ENCODE measurements at regions not wholly inside any gene's neighbourhood (a gene's known extent, or its start where the extent isn't known, plus 50 kb on each side); places are given as distances from the start of the nearest gene placed in this dataset.

DNA sequence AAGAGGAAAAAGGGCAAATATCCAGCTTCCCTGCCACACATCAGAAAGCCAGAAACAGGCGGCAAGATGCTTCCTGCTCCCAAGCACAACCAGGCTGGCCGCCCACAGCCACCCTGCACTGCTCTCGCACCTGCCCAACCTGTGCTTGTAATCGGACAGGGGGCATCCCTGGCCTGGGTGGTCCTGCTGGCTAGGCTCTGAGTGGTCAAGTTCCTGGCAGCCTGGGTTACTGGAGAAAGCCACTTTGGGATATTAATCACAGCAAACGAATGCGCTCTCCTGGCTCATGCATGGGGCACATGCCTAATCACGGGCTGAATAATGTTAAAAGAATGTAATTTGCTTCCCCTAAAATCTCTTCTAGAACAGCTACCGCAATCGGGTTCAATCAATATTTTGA lies 442.4 kb downstream of the MCTP2 start (continued):
- TF ChIP-seq, protein P1, sequence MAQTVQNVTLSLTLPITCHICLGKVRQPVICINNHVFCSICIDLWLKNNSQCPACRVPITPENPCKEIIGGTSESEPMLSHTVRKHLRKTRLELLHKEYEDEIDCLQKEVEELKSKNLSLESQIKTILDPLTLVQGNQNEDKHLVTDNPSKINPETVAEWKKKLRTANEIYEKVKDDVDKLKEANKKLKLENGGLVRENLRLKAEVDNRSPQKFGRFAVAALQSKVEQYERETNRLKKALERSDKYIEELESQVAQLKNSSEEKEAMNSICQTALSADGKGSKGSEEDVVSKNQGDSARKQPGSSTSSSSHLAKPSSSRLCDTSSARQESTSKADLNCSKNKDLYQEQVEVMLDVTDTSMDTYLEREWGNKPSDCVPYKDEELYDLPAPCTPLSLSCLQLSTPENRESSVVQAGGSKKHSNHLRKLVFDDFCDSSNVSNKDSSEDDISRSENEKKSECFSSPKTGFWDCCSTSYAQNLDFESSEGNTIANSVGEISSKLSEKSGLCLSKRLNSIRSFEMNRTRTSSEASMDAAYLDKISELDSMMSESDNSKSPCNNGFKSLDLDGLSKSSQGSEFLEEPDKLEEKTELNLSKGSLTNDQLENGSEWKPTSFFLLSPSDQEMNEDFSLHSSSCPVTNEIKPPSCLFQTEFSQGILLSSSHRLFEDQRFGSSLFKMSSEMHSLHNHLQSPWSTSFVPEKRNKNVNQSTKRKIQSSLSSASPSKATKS (CRISPR knock-in tag; IDR thresholded peaks at IDR 0.05): no peak

DNA sequence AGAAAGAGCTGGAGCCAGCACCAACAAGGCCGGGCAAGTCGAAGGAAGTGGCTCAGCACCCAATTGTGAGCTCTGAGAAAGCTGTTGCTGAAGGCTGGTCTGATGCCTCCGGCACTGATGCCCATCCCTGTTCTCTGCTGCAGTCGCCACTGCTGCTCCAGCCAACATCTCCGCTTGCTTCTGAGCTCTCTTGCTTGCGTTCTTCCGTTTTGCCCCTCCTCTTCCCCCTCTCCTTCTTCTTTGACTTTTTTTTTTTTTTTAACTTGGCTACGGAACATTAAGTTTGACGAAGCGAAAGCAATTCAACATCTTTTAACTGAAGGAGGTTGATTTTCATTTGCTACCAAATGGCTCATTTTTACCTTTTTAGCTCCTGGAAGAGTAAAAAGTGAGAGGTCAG lies 442.9 kb downstream of the MCTP2 start:
- no peak for FAIRE-seq
- no peak for DNase-seq (ENCODE audit: low spot score)
- Histone ChIP-seq H3K36me3 (replicated peaks in 1 of 2; ENCODE audit: control insufficient read depth in 1 of 2, insufficient read depth in 2 of 2, low read length in 2 of 2) (no peaks in the 10 kb centered on the region), H3K79me2 (ENCODE audit: insufficient read depth, low read length) (no peaks in the 10 kb centered on the region), H4K20me1 (ENCODE audit: insufficient read depth, low read length) (no peaks in the 10 kb centered on the region), H3K9me3 (ENCODE audit: low read length) (no peaks in the 10 kb centered on the region), H3K9ac (ENCODE audit: insufficient read depth, low read depth, low read length) (no peak overlapping the region), H3K27me3 (ENCODE audit: control insufficient read depth in 1 of 2, insufficient read depth in 2 of 2, low read length in 2 of 2) (peaks cover 0 to 4% of the 10 kb centered on the region in 2 experiments; a peak in 1 of 5 replicates), H3K4me3 (replicated peaks in 1 of 3; ENCODE audit: insufficient read depth in 1 of 3, low read depth in 2 of 3, low read length in 3 of 3) (no peak overlapping the region), H3K27ac (ENCODE audit: extremely low read length, insufficient read depth, low read length) (no peak overlapping the region), H2AFZ (ENCODE audit: low read length) (no peak overlapping the region), H3K4me2 (ENCODE audit: low read depth, low read length) (no peak overlapping the region), H3K4me1 (ENCODE audit: insufficient read depth, low read length) (no peaks in the 10 kb centered on the region)
- intact Hi-C loops (cut with micrococcal nuclease; ENCODE audit: unreplicated experiment): loop anchor here (5.0 kb wide), 2 partner anchors 262 to 348 kb away; no protein-coding TSS in a partner anchor
- BruUV-seq (replicated peaks): no TSS peak
- 46% methylated on average over 10 of the region's 10 CpGs for WGBS (ENCODE audit: low lambda C conversion rate)
- CTCF ChIA-PET (ENCODE audit: low intra/inter-chr PET ratio, low total read pairs): no interaction called here
- POLR2A ChIA-PET: interaction anchor here (1.1 kb wide), 1 partner anchor 170 kb away, joined by 3 read pairs; no protein-coding TSS in a partner anchor
- in situ Hi-C loops (cut with HindIII; ENCODE audit: extremely low pct_ligation_motif_present, low pct_unique_long_range_greater_than_20kb): loop anchor here (5.0 to 10.0 kb wide), 2 partner anchors 618 to 1671 kb away; no protein-coding TSS in a partner anchor
- no peak for ATAC-seq
- no peak for TF ChIP-seq GFI1 (CRISPR knock-in tag; IDR thresholded peaks at IDR 0.05; ENCODE audit: borderline replicate concordance)
- TF ChIP-seq ZNF629 (CRISPR knock-in tag; conservative IDR thresholded peaks at IDR 0.05): no peak
- TF ChIP-seq PCBP1 (IDR thresholded peaks at IDR 0.05; ENCODE audit: borderline replicate concordance, low read depth, low read length): no peak
- TF ChIP-seq ZNF343 (CRISPR knock-in tag; IDR thresholded peaks at IDR 0.05): no peak
- no peak for TF ChIP-seq ZFP36L1 (CRISPR knock-in tag; IDR thresholded peaks at IDR 0.05)
- TF ChIP-seq, protein P2, sequence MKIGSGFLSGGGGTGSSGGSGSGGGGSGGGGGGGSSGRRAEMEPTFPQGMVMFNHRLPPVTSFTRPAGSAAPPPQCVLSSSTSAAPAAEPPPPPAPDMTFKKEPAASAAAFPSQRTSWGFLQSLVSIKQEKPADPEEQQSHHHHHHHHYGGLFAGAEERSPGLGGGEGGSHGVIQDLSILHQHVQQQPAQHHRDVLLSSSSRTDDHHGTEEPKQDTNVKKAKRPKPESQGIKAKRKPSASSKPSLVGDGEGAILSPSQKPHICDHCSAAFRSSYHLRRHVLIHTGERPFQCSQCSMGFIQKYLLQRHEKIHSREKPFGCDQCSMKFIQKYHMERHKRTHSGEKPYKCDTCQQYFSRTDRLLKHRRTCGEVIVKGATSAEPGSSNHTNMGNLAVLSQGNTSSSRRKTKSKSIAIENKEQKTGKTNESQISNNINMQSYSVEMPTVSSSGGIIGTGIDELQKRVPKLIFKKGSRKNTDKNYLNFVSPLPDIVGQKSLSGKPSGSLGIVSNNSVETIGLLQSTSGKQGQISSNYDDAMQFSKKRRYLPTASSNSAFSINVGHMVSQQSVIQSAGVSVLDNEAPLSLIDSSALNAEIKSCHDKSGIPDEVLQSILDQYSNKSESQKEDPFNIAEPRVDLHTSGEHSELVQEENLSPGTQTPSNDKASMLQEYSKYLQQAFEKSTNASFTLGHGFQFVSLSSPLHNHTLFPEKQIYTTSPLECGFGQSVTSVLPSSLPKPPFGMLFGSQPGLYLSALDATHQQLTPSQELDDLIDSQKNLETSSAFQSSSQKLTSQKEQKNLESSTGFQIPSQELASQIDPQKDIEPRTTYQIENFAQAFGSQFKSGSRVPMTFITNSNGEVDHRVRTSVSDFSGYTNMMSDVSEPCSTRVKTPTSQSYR (CRISPR knock-in tag; IDR thresholded peaks at IDR 0.05; ENCODE audit: borderline replicate concordance): no peak
- no peak for TF ChIP-seq SOX5 (CRISPR knock-in tag; IDR thresholded peaks at IDR 0.05; ENCODE audit: borderline replicate concordance)
- TF ChIP-seq, protein P3, sequence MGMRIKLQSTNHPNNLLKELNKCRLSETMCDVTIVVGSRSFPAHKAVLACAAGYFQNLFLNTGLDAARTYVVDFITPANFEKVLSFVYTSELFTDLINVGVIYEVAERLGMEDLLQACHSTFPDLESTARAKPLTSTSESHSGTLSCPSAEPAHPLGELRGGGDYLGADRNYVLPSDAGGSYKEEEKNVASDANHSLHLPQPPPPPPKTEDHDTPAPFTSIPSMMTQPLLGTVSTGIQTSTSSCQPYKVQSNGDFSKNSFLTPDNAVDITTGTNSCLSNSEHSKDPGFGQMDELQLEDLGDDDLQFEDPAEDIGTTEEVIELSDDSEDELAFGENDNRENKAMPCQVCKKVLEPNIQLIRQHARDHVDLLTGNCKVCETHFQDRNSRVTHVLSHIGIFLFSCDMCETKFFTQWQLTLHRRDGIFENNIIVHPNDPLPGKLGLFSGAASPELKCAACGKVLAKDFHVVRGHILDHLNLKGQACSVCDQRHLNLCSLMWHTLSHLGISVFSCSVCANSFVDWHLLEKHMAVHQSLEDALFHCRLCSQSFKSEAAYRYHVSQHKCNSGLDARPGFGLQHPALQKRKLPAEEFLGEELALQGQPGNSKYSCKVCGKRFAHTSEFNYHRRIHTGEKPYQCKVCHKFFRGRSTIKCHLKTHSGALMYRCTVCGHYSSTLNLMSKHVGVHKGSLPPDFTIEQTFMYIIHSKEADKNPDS (CRISPR knock-in tag; IDR thresholded peaks at IDR 0.05): no peak
- TF ChIP-seq ZNF615 (CRISPR knock-in tag; IDR thresholded peaks at IDR 0.05; ENCODE audit: borderline replicate concordance): no peak
- no peak for TF ChIP-seq CENPX (CRISPR knock-in tag; IDR thresholded peaks at IDR 0.05)
- TF ChIP-seq NRL (CRISPR knock-in tag; IDR thresholded peaks at IDR 0.05; ENCODE audit: borderline replicate concordance): no peak
- TF ChIP-seq, protein P4, sequence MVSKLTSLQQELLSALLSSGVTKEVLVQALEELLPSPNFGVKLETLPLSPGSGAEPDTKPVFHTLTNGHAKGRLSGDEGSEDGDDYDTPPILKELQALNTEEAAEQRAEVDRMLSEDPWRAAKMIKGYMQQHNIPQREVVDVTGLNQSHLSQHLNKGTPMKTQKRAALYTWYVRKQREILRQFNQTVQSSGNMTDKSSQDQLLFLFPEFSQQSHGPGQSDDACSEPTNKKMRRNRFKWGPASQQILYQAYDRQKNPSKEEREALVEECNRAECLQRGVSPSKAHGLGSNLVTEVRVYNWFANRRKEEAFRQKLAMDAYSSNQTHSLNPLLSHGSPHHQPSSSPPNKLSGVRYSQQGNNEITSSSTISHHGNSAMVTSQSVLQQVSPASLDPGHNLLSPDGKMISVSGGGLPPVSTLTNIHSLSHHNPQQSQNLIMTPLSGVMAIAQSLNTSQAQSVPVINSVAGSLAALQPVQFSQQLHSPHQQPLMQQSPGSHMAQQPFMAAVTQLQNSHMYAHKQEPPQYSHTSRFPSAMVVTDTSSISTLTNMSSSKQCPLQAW (CRISPR knock-in tag; IDR thresholded peaks at IDR 0.05): no peak
- TF ChIP-seq HMGA1 (CRISPR knock-in tag; conservative IDR thresholded peaks at IDR 0.05): no peak
- no peak for TF ChIP-seq ZNF337 (CRISPR knock-in tag; IDR thresholded peaks at IDR 0.05; ENCODE audit: borderline replicate concordance, low read depth)
